WTC11 (cell line): ENCODE measurements at regions not wholly inside any gene's neighbourhood (a gene's known extent, or its start where the extent isn't known, plus 50 kb on each side); places are given as distances from the start of the nearest gene placed in this dataset.

ENCODE experiments used
- CTCF ChIP-seq: fragments of 200-600 bp; IDR thresholded peaks from 2 replicates; pipeline ENCODE4 v1.8.0; 2022; ENCODE audit warnings: antibody characterized with exemption
- ELF4 ChIP-seq: sonication (generic); formaldehyde crosslinking; IDR thresholded peaks from 2 replicates; pipeline ENCODE4 v1.8.1; 2022; ENCODE audit warnings: low read depth, mild to moderate bottlenecking, moderate library complexity, missing genetic modification reagents
- EMX1 ChIP-seq: fragments of 250-450 bp; sonication (Bioruptor Pico); IDR thresholded peaks from 2 replicates; pipeline ENCODE4 v1.8.0; 2021; ENCODE audit warnings: mild to moderate bottlenecking
- MAX ChIP-seq: sonication (generic); formaldehyde crosslinking; IDR thresholded peaks from 2 replicates; pipeline ENCODE4 v1.8.0; 2022; ENCODE audit warnings: mild to moderate bottlenecking, missing genetic modification reagents
- MXD4 ChIP-seq: fragments of 250-450 bp; sonication (Bioruptor Pico); IDR thresholded peaks from 2 replicates; pipeline ENCODE4 v1.8.0; 2021; ENCODE audit warnings: mild to moderate bottlenecking, moderate library complexity, borderline replicate concordance
- TF ChIP-seq, protein P1 (sequence below): fragments of 250-450 bp; sonication (Bioruptor Pico); IDR thresholded peaks from 2 replicates; pipeline ENCODE4 v1.9.0; 2021; ENCODE audit warnings: moderate library complexity, mild to moderate bottlenecking, inconsistent platforms, borderline replicate concordance

DNA sequence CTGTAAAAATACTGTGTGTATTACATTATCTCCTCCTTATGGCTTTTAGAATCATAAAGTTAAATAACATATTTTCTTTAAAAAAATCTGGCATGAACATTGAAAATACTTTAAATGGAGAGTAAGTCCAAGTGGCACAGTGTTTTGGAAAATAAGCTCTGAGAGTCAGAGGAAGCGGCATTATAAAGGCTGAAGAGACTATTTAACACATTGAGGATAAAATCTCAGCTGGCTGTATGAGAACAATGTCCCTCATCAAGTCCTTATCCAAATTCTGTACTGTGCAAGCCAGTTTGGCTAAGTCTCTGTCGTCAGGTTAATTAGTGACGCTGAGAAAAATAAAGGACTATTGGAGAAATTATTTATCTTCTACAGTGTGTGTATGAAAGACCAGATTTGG lies 245.5 kb downstream of the MFSD1 start:
- TF ChIP-seq EMX1 (CRISPR knock-in tag), result no peak
- TF ChIP-seq ELF4, result no peak
- TF ChIP-seq CTCF, result no peak
- no peak for TF ChIP-seq MXD4 (CRISPR knock-in tag)
- no peak for TF ChIP-seq MAX (CRISPR knock-in tag)
- TF ChIP-seq, protein P1, sequence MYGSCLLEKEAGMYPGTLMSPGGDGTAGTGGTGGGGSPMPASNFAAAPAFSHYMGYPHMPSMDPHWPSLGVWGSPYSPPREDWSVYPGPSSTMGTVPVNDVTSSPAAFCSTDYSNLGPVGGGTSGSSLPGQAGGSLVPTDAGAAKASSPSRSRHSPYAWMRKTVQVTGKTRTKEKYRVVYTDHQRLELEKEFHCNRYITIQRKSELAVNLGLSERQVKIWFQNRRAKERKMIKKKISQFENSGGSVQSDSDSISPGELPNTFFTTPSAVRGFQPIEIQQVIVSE, result no peak
